GM12875 (cell line): ENCODE measurements at regions not wholly inside any gene's neighbourhood (a gene's known extent, or its start where the extent isn't known, plus 50 kb on each side); places are given as distances from the start of the nearest gene placed in this dataset.
"Not testable (repeated sequence)": the region's sequence is repeated elsewhere in the genome, so short reads cannot be mapped to it uniquely, and the experiment has no call there.

Experiments
- H3K4me3 ChIP-seq: one replicate; pipeline ENCODE4 v1.5.1; 2011; ENCODE audit warnings: low read depth, low read length, control low read depth
- CTCF ChIP-seq: IDR thresholded peaks from 2 replicates; pipeline ENCODE4 v1.5.1; 2011; ENCODE audit warnings: low read depth, mild to moderate bottlenecking, control low read depth, inconsistent platforms, low read length, moderate library complexity, borderline replicate concordance; ENCODE audit not compliant: insufficient read depth

GRCh38 chrX:63186137-63186536 lies 165.0 kb downstream of the SPIN4 start:
- no peak overlapping the region for H3K4me3 ChIP-seq
- no peak for TF ChIP-seq CTCF

- H3K4me3 ChIP-seq: not testable (repeated sequence)
Observed at GRCh38 chrX:63179852-63180251, 171.3 kb downstream of the SPIN4 start.

GRCh38 chrX:63176578-63176977 lies 174.6 kb downstream of the SPIN4 start:
- not testable (repeated sequence) for H3K4me3 ChIP-seq

- H3K4me3 ChIP-seq: not testable (repeated sequence)
Observed at GRCh38 chrX:63173841-63174718, 177.1 kb downstream of the SPIN4 start.

- not testable (repeated sequence) for H3K4me3 ChIP-seq
Observed at GRCh38 chrX:63169416-63169815, 181.7 kb downstream of the SPIN4 start.

GRCh38 chrX:63168949-63169348 lies 182.2 kb downstream of the SPIN4 start:
- H3K4me3 ChIP-seq: not testable (repeated sequence)

GRCh38 chrX:63167002-63167401 lies 184.1 kb downstream of the SPIN4 start:
- H3K4me3 ChIP-seq: not testable (repeated sequence)

GRCh38 chrX:63160994-63161393 lies 190.1 kb downstream of the SPIN4 start:
- not testable (repeated sequence) for H3K4me3 ChIP-seq

GRCh38 chrX:63160340-63160739 lies 190.8 kb downstream of the SPIN4 start:
- not testable (repeated sequence) for H3K4me3 ChIP-seq

GRCh38 chrX:63145526-63145925 lies 205.6 kb downstream of the SPIN4 start:
- not testable (repeated sequence) for H3K4me3 ChIP-seq

- not testable (repeated sequence) for H3K4me3 ChIP-seq
Observed at GRCh38 chrX:63142588-63142987, 208.5 kb downstream of the SPIN4 start.

GRCh38 chrX:63135859-63136258 lies 215.3 kb downstream of the SPIN4 start:
- H3K4me3 ChIP-seq: not testable (repeated sequence)

GRCh38 chrX:63128509-63128908 lies 222.6 kb downstream of the SPIN4 start:
- TF ChIP-seq CTCF: peak; percentile 52; the same call in 1 of the 2 replicates
- H3K4me3 ChIP-seq: no peak overlapping the region

GRCh38 chrX:63115196-63115595 lies 235.9 kb downstream of the SPIN4 start:
- TF ChIP-seq CTCF: no peak
- no peak overlapping the region for H3K4me3 ChIP-seq
